Stimulated activated effector memory CD8-positive, alpha-beta T cell treated with anti-CD3 and anti-CD28 coated beads, Interleukin-12 subunit alpha, Interleukin-12 subunit beta, amount 100 ng/mL, for 72 hours (primary cell): ENCODE measurements at regions not wholly inside any gene's neighbourhood (a gene's known extent, or its start where the extent isn't known, plus 50 kb on each side); places are given as distances from the start of the nearest gene placed in this dataset.

Experiments used
- ATAC-seq: fragments of 150-1000 bp; cut with Tn5 transposase; 2 replicates; pipeline ENCODE4 v1.10.0; 2021
- DNase-seq, 2 donors: peaks; one replicate each; pipeline ENCODE4 v3.0.0; 2021 to 2022; ENCODE audit warnings: low spot score in 2 of 2
- H3K27ac Mint-ChIP-seq: one replicate; pipeline ENCODE4 v1.8.0; 2022; ENCODE audit warnings: mild to moderate bottlenecking, mixed read lengths
- H3K36me3 Mint-ChIP-seq: one replicate; pipeline ENCODE4 v1.8.0; 2022; ENCODE audit warnings: mild to moderate bottlenecking, mixed read lengths
- H3K4me1 Mint-ChIP-seq: one replicate; pipeline ENCODE4 v1.8.0; 2022; ENCODE audit warnings: mixed read lengths
- H3K4me3 Mint-ChIP-seq: one replicate; pipeline ENCODE4 v1.8.0; 2022; ENCODE audit warnings: mild to moderate bottlenecking, mixed read lengths
- H3K9me3 Mint-ChIP-seq: one replicate; pipeline ENCODE4 v1.8.0; 2022; ENCODE audit warnings: mixed read lengths

GRCh38 chr3:104646196-104646595 lies 720.5 kb upstream of the ALCAM start:
- H3K36me3 Mint-ChIP-seq: no peaks in the 10 kb centered on the region
- ATAC-seq: no peak
- no peak overlapping the region for H3K27ac Mint-ChIP-seq
- H3K4me1 Mint-ChIP-seq: no peaks in the 10 kb centered on the region
- H3K9me3 Mint-ChIP-seq: no peaks in the 10 kb centered on the region
- DNase-seq: no peak
- no peak overlapping the region for H3K4me3 Mint-ChIP-seq

- DNase-seq: no peak
- no peaks in the 10 kb centered on the region for H3K4me1 Mint-ChIP-seq
- no peak for ATAC-seq
- no peak overlapping the region for H3K4me3 Mint-ChIP-seq
- no peaks in the 10 kb centered on the region for H3K36me3 Mint-ChIP-seq
- H3K27ac Mint-ChIP-seq: no peak overlapping the region
- peaks cover 11% of the 10 kb centered on the region for H3K9me3 Mint-ChIP-seq
These were observed 717.9 kb upstream of the ALCAM start for GRCh38 chr3:104648823-104649222.

- H3K9me3 Mint-ChIP-seq: no peaks in the 10 kb centered on the region
- no peak for DNase-seq
- no peak for ATAC-seq
- H3K4me1 Mint-ChIP-seq: no peaks in the 10 kb centered on the region
- no peaks in the 10 kb centered on the region for H3K36me3 Mint-ChIP-seq
- H3K27ac Mint-ChIP-seq: no peak overlapping the region
- no peak overlapping the region for H3K4me3 Mint-ChIP-seq
These were observed 697.6 kb upstream of the ALCAM start for GRCh38 chr3:104669083-104669482.

- no peak for ATAC-seq
- H3K36me3 Mint-ChIP-seq: no peaks in the 10 kb centered on the region
- no peak overlapping the region for H3K4me3 Mint-ChIP-seq
- no peaks in the 10 kb centered on the region for H3K9me3 Mint-ChIP-seq
- no peak overlapping the region for H3K27ac Mint-ChIP-seq
- H3K4me1 Mint-ChIP-seq: no peaks in the 10 kb centered on the region
- DNase-seq: no peak
These were observed 694.4 kb upstream of the ALCAM start for GRCh38 chr3:104672331-104672730.

GRCh38 chr3:104673981-104674380 lies 692.7 kb upstream of the ALCAM start:
- no peak for ATAC-seq
- H3K4me1 Mint-ChIP-seq: no peaks in the 10 kb centered on the region

GRCh38 chr3:104676241-104676640 lies 690.5 kb upstream of the ALCAM start:
- H3K4me1 Mint-ChIP-seq: no peaks in the 10 kb centered on the region
- H3K9me3 Mint-ChIP-seq: peaks cover 2% of the 10 kb centered on the region
- H3K27ac Mint-ChIP-seq: no peak overlapping the region
- ATAC-seq: no peak
- H3K36me3 Mint-ChIP-seq: no peaks in the 10 kb centered on the region
- H3K4me3 Mint-ChIP-seq: no peak overlapping the region
- no peak for DNase-seq

More at GRCh38 chr3:104673981-104674380, 692.7 kb upstream of the ALCAM start:
- Mint-ChIP-seq H3K4me3 (no peak overlapping the region), H3K27ac (no peak overlapping the region), H3K9me3 (peaks cover 2% of the 10 kb centered on the region), H3K36me3 (no peaks in the 10 kb centered on the region)
- no peak for DNase-seq

- peaks cover 2% of the 10 kb centered on the region for H3K9me3 Mint-ChIP-seq
- no peak overlapping the region for H3K27ac Mint-ChIP-seq
- H3K4me1 Mint-ChIP-seq: no peaks in the 10 kb centered on the region
- ATAC-seq: no peak
- H3K4me3 Mint-ChIP-seq: no peak overlapping the region
- no peak for DNase-seq
- H3K36me3 Mint-ChIP-seq: no peaks in the 10 kb centered on the region
These were observed 688.8 kb upstream of the ALCAM start for GRCh38 chr3:104677932-104678331.

- no peak for DNase-seq
- Mint-ChIP-seq H3K27ac (no peak overlapping the region), H3K36me3 (no peaks in the 10 kb centered on the region), H3K4me3 (no peak overlapping the region), H3K9me3 (peaks cover 6% of the 10 kb centered on the region), H3K4me1 (no peaks in the 10 kb centered on the region)
- ATAC-seq: no peak
These were observed 681.2 kb upstream of the ALCAM start for GRCh38 chr3:104685492-104685891.

- Mint-ChIP-seq H3K36me3 (no peaks in the 10 kb centered on the region), H3K4me3 (no peak overlapping the region), H3K9me3 (peaks cover 6% of the 10 kb centered on the region), H3K4me1 (no peaks in the 10 kb centered on the region), H3K27ac (no peak overlapping the region)
- ATAC-seq: no peak
- DNase-seq: no peak
These were observed 679.3 kb upstream of the ALCAM start for GRCh38 chr3:104687362-104687761.

GRCh38 chr3:104696470-104696869 lies 670.2 kb upstream of the ALCAM start:
- no peaks in the 10 kb centered on the region for H3K4me1 Mint-ChIP-seq

GRCh38 chr3:104711406-104711805 lies 655.3 kb upstream of the ALCAM start:
- Mint-ChIP-seq H3K9me3 (no peaks in the 10 kb centered on the region), H3K27ac (no peak overlapping the region), H3K36me3 (no peaks in the 10 kb centered on the region), H3K4me1 (no peaks in the 10 kb centered on the region), H3K4me3 (no peak overlapping the region)
- ATAC-seq (no peak), DNase-seq (no peak)

More at GRCh38 chr3:104696470-104696869, 670.2 kb upstream of the ALCAM start:
- no peak overlapping the region for H3K27ac Mint-ChIP-seq
- no peaks in the 10 kb centered on the region for H3K36me3 Mint-ChIP-seq
- H3K4me3 Mint-ChIP-seq: no peak overlapping the region
- DNase-seq (no peak), ATAC-seq (no peak)
- H3K9me3 Mint-ChIP-seq: peaks cover 4% of the 10 kb centered on the region

GRCh38 chr3:104715972-104716371 lies 650.7 kb upstream of the ALCAM start:
- Mint-ChIP-seq H3K27ac (no peak overlapping the region), H3K4me1 (no peaks in the 10 kb centered on the region), H3K4me3 (no peak overlapping the region), H3K36me3 (no peaks in the 10 kb centered on the region), H3K9me3 (no peaks in the 10 kb centered on the region)
- ATAC-seq (no peak), DNase-seq (no peak)

- Mint-ChIP-seq H3K27ac (no peak overlapping the region), H3K9me3 (no peaks in the 10 kb centered on the region), H3K4me1 (no peaks in the 10 kb centered on the region), H3K4me3 (no peak overlapping the region), H3K36me3 (no peaks in the 10 kb centered on the region)
- DNase-seq (no peak), ATAC-seq (no peak)
These were observed 648.9 kb upstream of the ALCAM start for GRCh38 chr3:104717828-104718196.

GRCh38 chr3:104723000-104723399 lies 643.7 kb upstream of the ALCAM start:
- H3K4me1 Mint-ChIP-seq: no peaks in the 10 kb centered on the region
- H3K4me3 Mint-ChIP-seq: no peak overlapping the region
- no peaks in the 10 kb centered on the region for H3K36me3 Mint-ChIP-seq
- DNase-seq: no peak
- no peaks in the 10 kb centered on the region for H3K9me3 Mint-ChIP-seq
- ATAC-seq: no peak
- H3K27ac Mint-ChIP-seq: no peak overlapping the region

- DNase-seq: no peak
These were observed 635.6 kb upstream of the ALCAM start for GRCh38 chr3:104731074-104731473.

GRCh38 chr3:104734627-104735026 lies 632.1 kb upstream of the ALCAM start:
- no peaks in the 10 kb centered on the region for H3K9me3 Mint-ChIP-seq
- H3K4me3 Mint-ChIP-seq: no peak overlapping the region
- no peaks in the 10 kb centered on the region for H3K36me3 Mint-ChIP-seq
- no peak overlapping the region for H3K27ac Mint-ChIP-seq
- ATAC-seq (no peak), DNase-seq (no peak)
- H3K4me1 Mint-ChIP-seq: no peaks in the 10 kb centered on the region

More at GRCh38 chr3:104731074-104731473, 635.6 kb upstream of the ALCAM start:
- Mint-ChIP-seq H3K36me3 (no peaks in the 10 kb centered on the region), H3K27ac (no peak overlapping the region), H3K9me3 (no peaks in the 10 kb centered on the region), H3K4me3 (no peak overlapping the region), H3K4me1 (no peaks in the 10 kb centered on the region)
- ATAC-seq: no peak

- Mint-ChIP-seq H3K36me3 (no peaks in the 10 kb centered on the region), H3K4me1 (no peaks in the 10 kb centered on the region), H3K4me3 (no peak overlapping the region), H3K27ac (no peak overlapping the region), H3K9me3 (no peaks in the 10 kb centered on the region)
- ATAC-seq: no peak
- no peak for DNase-seq
These were observed 631.0 kb upstream of the ALCAM start for GRCh38 chr3:104735691-104736090.
